Rectal smooth muscle tissue (tissue), 1 donor: ENCODE measurements at regions not wholly inside any gene's neighbourhood (a gene's known extent, or its start where the extent isn't known, plus 50 kb on each side); places are given as distances from the start of the nearest gene placed in this dataset.

Experiments
- H3K27ac ChIP-seq: one replicate; pipeline ENCODE4 v1.7.0; 2013; ENCODE audit warnings: low read depth, low read length, inconsistent platforms
- H3K27me3 ChIP-seq: one replicate; pipeline ENCODE4 v1.7.0; 2013; ENCODE audit warnings: low read length; ENCODE audit not compliant: control insufficient read depth, insufficient read depth
- H3K36me3 ChIP-seq: one replicate; pipeline ENCODE4 v1.7.0; 2013; ENCODE audit warnings: low read length; ENCODE audit not compliant: control insufficient read depth, insufficient read depth
- H3K4me1 ChIP-seq: one replicate; pipeline ENCODE4 v1.7.0; 2013; ENCODE audit warnings: low read length; ENCODE audit not compliant: control insufficient read depth, insufficient read depth
- H3K4me3 ChIP-seq: one replicate; pipeline ENCODE4 v1.7.0; 2013; ENCODE audit warnings: low read length
- H3K9ac ChIP-seq: one replicate; pipeline ENCODE4 v1.7.0; 2013; ENCODE audit warnings: low read length

DNA sequence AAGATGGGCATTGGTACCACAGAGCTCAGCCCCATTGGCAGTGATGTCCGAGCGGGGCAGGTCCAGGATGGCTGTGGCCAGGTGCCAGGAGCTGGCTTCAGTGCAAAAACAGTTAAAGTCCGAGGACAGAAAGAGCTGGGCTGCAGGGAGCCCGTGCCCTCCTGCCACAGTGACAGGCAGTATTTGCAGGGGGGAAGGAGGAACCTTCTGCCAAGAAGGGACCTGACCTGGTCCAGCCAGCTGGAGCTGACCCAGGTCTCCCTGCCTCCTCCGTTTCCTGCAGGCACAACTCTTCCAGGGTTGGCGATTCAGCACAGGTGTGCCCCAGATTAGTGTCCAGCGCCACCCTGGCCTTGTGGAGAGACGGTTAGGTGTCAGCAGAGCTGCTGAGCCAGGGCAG is 199.0 kb downstream of the ENGASE start:
- Histone ChIP-seq H3K4me3 (no peak overlapping the region), H3K36me3 (no peaks in the 10 kb centered on the region), H3K9ac (no peak overlapping the region), H3K27me3 (peaks cover 4% of the 10 kb centered on the region), H3K27ac (no peak overlapping the region), H3K4me1 (no peaks in the 10 kb centered on the region)

DNA sequence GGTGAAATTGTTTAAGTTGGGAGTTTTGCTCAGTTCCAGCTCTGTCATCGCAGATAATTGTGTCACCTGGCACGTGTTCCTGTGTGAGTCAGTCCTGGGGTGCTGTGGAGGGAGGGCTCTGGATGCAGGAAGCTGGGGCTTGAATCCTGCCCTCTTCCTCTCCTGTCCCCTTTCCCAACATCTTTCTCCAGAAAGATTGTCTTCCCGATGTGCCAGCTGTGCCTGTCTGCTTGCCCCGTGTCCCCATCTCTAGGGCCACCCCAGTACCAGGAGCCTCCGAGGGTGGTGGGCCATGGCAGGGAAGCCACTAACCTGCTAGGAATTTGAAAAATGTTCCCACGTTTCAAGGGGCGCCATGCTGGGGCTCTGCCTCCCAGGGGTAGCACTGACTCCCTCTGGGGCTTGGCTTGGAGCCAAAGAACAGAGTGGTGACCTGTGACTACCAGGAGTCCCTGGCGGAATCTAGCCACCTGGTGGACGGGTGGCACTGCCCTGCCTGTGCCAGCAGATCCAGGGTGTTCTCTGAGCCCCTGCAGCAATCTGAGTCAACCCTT is 198.1 kb downstream of the ENGASE start:
- no peak overlapping the region for H3K27ac ChIP-seq
- H3K4me3 ChIP-seq, result no peak overlapping the region
- no peaks in the 10 kb centered on the region for H3K4me1 ChIP-seq
- H3K36me3 ChIP-seq, result no peaks in the 10 kb centered on the region
- peaks cover 4% of the 10 kb centered on the region for H3K27me3 ChIP-seq
- no peak overlapping the region for H3K9ac ChIP-seq

DNA sequence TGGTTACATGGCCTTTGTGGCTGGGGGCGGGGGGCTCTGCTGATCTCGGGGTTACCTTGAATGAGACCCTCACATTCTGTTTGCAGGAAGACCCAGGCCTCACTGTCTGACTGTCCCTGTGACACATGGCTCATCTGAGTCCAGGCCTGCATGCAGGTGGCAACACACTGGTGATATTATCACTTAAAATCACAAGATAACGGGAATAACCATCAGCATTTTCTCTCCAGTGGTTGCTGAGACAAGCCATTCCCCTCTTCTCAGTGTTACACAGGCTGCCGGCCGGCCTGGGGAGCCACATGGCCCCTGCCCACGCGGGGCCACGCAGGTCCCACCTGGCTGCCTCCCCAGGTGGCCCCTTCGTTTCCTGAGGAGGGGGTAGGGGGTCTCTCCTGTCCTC is 197.6 kb downstream of the ENGASE start:
- H3K4me3 ChIP-seq, result no peak overlapping the region
- no peaks in the 10 kb centered on the region for H3K36me3 ChIP-seq
- no peaks in the 10 kb centered on the region for H3K4me1 ChIP-seq
- peaks cover 4% of the 10 kb centered on the region for H3K27me3 ChIP-seq
- H3K27ac ChIP-seq, result no peak overlapping the region
- H3K9ac ChIP-seq, result no peak overlapping the region

DNA sequence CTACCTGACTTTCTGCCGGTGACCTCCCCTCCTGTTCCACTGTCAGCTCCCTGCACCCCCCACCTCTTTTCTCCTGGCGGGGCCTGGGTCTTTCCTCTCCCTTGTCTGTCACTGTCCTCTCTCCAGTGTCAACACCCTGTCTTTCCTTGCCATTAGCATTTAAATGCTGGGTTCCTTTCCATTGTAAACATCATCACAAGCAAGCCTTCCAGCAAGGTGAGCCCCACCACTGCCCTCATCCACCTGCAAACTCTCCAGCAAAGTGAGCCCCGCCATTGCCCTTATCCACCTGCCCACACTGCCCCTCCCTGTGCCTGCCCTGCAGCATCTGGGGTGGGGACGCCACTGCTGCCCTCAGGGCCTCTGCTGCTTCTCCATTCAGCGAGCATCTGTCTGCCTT is 195.0 kb downstream of the ENGASE start:
- Histone ChIP-seq H3K9ac (no peak overlapping the region), H3K4me1 (no peaks in the 10 kb centered on the region), H3K4me3 (no peak overlapping the region), H3K27ac (no peak overlapping the region), H3K27me3 (peaks cover 4% of the 10 kb centered on the region), H3K36me3 (no peaks in the 10 kb centered on the region)

DNA sequence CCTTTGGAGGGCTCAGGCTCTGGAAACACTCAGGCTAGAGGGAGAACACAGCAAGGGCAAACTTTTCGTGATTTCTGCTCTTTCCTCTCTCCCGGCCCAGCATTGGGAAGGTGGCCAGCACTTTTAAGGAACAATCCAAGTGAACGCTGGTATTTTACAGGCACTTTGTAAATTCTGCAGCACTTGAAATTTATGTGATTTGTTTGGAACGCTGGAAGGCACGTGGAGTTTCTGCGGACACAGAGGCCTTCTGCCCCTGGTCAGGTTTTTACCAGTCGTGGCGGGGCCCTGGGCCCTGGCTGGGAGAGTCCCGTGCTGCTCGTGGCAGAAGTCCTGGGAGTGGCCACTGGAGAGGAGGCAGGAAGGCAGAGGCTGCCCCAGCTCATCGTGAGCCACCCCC is 188.6 kb downstream of the ENGASE start:
- Histone ChIP-seq H3K4me1 (no peaks in the 10 kb centered on the region), H3K27me3 (no peaks in the 10 kb centered on the region), H3K4me3 (no peak overlapping the region), H3K27ac (no peak overlapping the region), H3K9ac (no peak overlapping the region), H3K36me3 (no peaks in the 10 kb centered on the region)

DNA sequence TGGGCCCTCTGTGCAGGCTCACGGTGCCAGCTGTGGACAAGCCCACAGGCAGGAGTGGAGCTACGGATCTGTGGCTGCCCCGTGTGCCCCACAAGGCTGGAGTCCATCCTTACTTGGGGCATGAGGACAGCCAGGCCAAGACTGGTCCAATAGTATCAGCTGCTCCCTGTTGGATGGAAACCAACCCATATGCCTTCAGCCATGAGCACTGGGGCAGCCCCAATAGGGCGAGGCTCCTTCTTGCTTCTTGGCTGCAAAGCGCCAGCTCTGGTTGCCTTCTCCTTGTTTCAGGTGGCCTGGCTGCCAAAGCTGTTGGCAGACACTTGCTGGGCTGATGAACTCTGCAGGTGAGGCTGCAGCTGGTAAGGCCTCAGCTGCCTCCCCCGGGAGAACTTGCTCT is 188.0 kb downstream of the ENGASE start:
- Histone ChIP-seq H3K27ac (no peak overlapping the region), H3K4me1 (no peaks in the 10 kb centered on the region), H3K27me3 (no peaks in the 10 kb centered on the region), H3K4me3 (no peak overlapping the region), H3K36me3 (no peaks in the 10 kb centered on the region), H3K9ac (no peak overlapping the region)

DNA sequence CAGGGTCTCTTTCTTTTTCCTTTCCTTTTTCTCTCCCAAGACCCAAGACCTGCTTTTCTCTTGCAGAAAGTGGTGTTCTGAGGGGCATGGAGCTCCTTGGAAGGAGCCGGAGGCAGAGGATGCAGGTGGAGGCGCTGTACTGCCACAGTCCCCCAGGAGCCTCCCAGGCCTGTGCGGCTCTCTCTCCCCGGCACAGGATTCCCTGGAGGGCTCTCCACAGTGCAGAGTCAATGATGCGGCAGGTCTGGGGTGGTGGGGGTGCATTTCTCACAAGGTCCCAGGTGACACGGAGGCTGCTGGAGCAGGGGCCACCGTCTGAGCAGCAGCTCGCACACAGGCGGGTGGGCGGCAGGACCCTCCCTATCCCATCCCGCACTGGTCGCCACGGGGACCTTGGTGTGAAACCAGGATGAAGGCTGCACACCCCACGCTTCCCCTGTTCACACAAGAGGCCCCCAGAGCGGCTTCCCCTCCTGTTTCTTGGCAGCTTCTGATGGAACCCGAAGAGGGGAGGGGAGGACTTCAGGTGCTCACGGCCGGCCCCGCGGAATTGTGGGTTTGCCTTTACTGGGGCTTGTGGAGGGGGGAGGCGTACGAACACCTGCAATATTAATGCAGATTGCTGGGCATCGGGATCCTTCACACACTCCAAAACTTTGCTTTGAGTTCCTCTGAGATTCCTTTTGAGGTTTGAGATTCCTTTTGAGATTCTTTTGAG is 186.9 kb downstream of the ENGASE start:
- H3K27ac ChIP-seq, result no peak overlapping the region
- no peaks in the 10 kb centered on the region for H3K36me3 ChIP-seq
- no peak overlapping the region for H3K4me3 ChIP-seq
- no peak overlapping the region for H3K9ac ChIP-seq
- H3K4me1 ChIP-seq, result no peaks in the 10 kb centered on the region
- no peaks in the 10 kb centered on the region for H3K27me3 ChIP-seq

DNA sequence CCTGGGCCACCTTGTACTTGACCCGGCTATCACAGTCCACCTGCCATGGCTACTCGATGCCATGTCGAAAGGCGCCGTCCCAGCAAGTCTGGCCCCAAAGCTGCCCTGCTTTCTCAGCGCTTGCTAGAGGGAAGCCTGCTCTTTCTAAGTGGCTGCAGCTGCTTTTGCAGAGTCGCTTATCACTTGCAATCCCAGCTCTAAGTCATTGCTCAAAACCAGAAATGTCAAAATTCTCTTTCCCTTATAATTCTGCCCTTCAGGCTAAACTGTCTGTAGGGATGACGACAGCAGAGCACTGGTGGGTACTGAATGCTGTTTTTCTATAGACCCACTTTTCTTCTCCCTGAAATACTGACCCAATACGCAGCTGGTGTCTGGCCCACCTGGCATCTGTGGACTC is 184.2 kb downstream of the ENGASE start:
- H3K4me1 ChIP-seq, result no peaks in the 10 kb centered on the region
- no peaks in the 10 kb centered on the region for H3K36me3 ChIP-seq
- no peak overlapping the region for H3K4me3 ChIP-seq
- no peak overlapping the region for H3K27ac ChIP-seq
- no peak overlapping the region for H3K9ac ChIP-seq
- H3K27me3 ChIP-seq, result no peaks in the 10 kb centered on the region

DNA sequence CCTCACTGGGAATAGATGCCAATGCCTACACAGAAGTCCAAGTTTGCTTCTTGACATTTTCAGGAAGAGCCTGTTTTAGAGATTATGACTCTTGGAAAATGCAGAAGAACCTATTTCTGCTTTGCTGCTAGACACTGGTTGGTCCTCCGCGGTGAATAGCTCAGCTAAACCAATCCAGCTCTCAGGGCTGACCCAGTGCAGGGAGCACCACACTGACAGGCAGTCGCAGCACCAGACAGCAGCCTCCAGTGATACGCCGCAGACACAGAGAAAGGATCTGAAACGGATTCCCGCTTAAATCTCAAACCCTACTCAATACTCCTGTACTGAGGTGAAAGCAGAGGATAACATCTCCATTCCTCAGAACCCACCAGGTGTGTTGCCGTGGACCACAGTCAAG is 183.4 kb downstream of the ENGASE start:
- H3K4me3 ChIP-seq, result no peak overlapping the region
- H3K27ac ChIP-seq, result no peak overlapping the region
- no peak overlapping the region for H3K9ac ChIP-seq
- no peaks in the 10 kb centered on the region for H3K36me3 ChIP-seq
- no peaks in the 10 kb centered on the region for H3K4me1 ChIP-seq
- no peaks in the 10 kb centered on the region for H3K27me3 ChIP-seq

DNA sequence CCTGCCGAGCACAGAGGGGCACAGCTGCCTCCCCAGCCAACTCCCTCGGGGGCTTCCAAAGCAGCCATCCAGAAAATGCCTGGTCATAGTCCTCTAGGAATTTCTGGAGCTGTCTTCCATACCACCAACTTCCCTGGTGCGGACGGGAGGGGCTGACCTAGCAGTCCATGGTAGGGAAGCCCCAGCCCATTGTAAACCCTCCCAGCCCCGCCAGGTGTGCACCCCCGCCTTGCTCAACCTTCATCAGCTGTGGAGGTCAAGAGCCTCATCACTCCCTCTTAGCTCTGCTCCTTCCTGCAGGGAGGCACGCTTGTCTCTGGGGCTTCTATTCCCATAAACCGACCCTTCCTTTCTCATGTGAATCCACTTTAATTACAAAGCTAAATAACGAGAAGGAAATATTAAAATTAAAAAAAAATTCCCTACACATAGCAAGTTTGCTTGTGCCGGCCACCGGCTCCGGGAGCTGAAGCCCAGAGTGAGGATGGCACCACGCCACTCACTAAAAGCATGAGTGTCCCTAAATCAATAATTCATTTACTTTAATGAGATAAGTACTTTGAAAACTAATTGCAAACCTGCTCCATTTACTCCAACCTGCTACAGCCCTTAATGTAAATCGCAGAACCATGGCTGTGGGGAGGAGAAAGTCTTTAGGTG is 181.4 kb downstream of the ENGASE start:
- H3K27me3 ChIP-seq, result peaks cover 3% of the 10 kb centered on the region

DNA sequence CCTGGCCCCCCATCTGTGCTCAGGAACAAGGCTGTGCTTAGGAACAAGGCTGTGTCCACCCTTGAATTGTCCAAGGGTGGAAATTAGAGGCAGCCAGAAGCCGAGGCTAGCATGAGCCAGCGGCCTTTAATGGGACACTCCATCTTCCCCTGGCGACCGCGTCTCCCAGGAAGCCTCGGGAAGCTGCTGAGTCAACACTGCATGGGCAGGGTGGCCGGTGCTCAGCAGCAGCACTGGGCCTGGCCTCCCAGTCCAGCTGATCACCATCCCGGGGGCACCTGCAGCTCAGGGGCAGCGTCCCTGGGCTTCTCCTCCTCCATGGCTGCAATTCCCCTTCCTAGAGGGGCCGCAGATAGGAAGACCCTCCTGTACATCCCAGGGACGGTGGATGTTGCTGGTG is 180.8 kb downstream of the ENGASE start:
- H3K27me3 ChIP-seq, result peaks cover 3% of the 10 kb centered on the region
- no peak overlapping the region for H3K27ac ChIP-seq

More for the DNA sequence above, 181.4 kb downstream of the ENGASE start:
- H3K4me3 ChIP-seq, result no peak overlapping the region
- H3K36me3 ChIP-seq, result no peaks in the 10 kb centered on the region
- H3K4me1 ChIP-seq, result no peaks in the 10 kb centered on the region
- H3K9ac ChIP-seq, result no peak overlapping the region
- H3K27ac ChIP-seq, result no peak overlapping the region

DNA sequence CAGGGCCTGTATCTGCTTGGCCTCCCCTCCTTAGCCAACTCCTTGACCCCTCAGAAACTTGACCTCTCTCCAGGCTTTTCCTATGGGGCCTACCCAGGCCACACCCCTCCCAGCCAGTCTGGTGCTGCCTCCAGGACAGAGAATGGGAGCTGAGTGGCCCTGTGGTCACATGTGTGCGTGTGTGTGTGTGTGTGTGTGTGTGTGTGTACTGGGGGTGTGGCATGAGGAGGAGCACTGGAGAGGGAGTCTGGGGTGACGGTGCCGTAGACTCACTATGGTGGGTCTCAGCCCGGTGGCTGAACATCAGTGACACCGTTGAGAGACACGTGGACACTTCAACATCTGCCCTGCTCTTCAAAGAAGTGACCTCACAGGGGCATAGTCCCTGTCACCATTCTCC is 180.4 kb downstream of the ENGASE start:
- no peak overlapping the region for H3K27ac ChIP-seq
- no peaks in the 10 kb centered on the region for H3K36me3 ChIP-seq
- no peak overlapping the region for H3K9ac ChIP-seq
- peaks cover 3% of the 10 kb centered on the region for H3K27me3 ChIP-seq
- no peak overlapping the region for H3K4me3 ChIP-seq
- no peaks in the 10 kb centered on the region for H3K4me1 ChIP-seq

More for the DNA sequence above, 180.8 kb downstream of the ENGASE start:
- no peaks in the 10 kb centered on the region for H3K4me1 ChIP-seq
- H3K36me3 ChIP-seq, result no peaks in the 10 kb centered on the region
- H3K4me3 ChIP-seq, result no peak overlapping the region
- H3K9ac ChIP-seq, result no peak overlapping the region

DNA sequence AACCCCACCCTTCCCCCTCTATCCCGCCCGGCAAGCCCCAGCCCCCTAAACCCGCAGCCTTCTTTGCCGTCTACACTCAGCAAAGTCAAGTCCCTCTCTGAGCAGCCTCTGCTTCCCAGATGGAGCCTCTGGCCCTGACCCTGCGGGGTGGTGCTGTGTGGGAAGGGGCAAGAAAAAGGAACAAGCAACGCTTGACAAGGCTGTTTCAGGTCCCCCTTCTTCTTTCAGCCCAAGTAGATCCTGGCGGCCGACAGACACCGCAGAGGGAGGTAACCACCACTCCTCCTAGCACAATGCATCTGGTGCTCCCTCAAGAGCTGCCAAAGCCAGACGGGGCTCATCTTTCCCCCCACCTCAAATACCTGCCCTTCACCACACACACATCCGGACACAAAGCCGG is 178.3 kb downstream of the ENGASE start:
- Histone ChIP-seq H3K27ac (no peak overlapping the region), H3K4me3 (no peak overlapping the region), H3K9ac (no peak overlapping the region), H3K36me3 (no peaks in the 10 kb centered on the region), H3K27me3 (peaks cover 3% of the 10 kb centered on the region), H3K4me1 (no peaks in the 10 kb centered on the region)
